HEK293 (cell line): ENCODE measurements at regions not wholly inside any gene's neighbourhood (a gene's known extent, or its start where the extent isn't known, plus 50 kb on each side); places are given as distances from the start of the nearest gene placed in this dataset.

Source experiments
- GFI1B ChIP-seq: fragments of 450-650 bp; formaldehyde crosslinking; IDR thresholded peaks from 2 replicates; pipeline ENCODE4 v1.5.1; 2016; ENCODE audit warnings: missing biosample characterization, missing genetic modification characterization
- GLI2 ChIP-seq: fragments of 450-650 bp; formaldehyde crosslinking; IDR thresholded peaks from 2 replicates; pipeline ENCODE4; 2017; ENCODE audit warnings: missing biosample characterization, missing genetic modification characterization, low read depth, borderline replicate concordance
- MEIS1 ChIP-seq: sonication (generic); formaldehyde crosslinking; IDR thresholded peaks from 2 replicates; pipeline ENCODE4 v1.8.1; 2022; ENCODE audit warnings: missing genetic modification reagents, mild to moderate bottlenecking, borderline replicate concordance
- WT1 ChIP-seq: fragments of 450-650 bp; formaldehyde crosslinking; IDR thresholded peaks from 2 replicates; pipeline ENCODE4 v1.5.1; 2016; ENCODE audit warnings: missing biosample characterization, missing genetic modification characterization
- YY2 ChIP-seq: fragments of 450-650 bp; formaldehyde crosslinking; IDR thresholded peaks from 2 replicates; pipeline ENCODE4 v1.5.1; 2016; ENCODE audit warnings: missing biosample characterization, missing genetic modification characterization
- ZNF138 ChIP-seq: fragments of 450-650 bp; formaldehyde crosslinking; IDR thresholded peaks from 2 replicates; pipeline ENCODE4 v1.5.1; 2016; ENCODE audit warnings: missing biosample characterization, missing genetic modification characterization, borderline replicate concordance
- ZNF146 ChIP-seq: fragments of 450-650 bp; formaldehyde crosslinking; IDR thresholded peaks from 2 replicates; pipeline ENCODE4 v1.5.1; 2016; ENCODE audit warnings: missing biosample characterization, missing genetic modification characterization
- ZNF202 ChIP-seq: fragments of 450-650 bp; formaldehyde crosslinking; IDR thresholded peaks from 2 replicates; pipeline ENCODE4 v1.5.1; 2016; ENCODE audit warnings: missing biosample characterization, missing genetic modification characterization, borderline replicate concordance
- ZNF24 ChIP-seq: fragments of 450-650 bp; formaldehyde crosslinking; IDR thresholded peaks from 2 replicates; pipeline ENCODE4 v1.5.1; 2016; ENCODE audit warnings: missing biosample characterization, missing genetic modification characterization
- ZNF366 ChIP-seq: fragments of 450-650 bp; formaldehyde crosslinking; conservative IDR thresholded peaks from 2 replicates; pipeline ENCODE4 v1.5.1; 2016; ENCODE audit warnings: missing biosample characterization, missing genetic modification characterization
- ZNF514 ChIP-seq: fragments of 450-650 bp; formaldehyde crosslinking; IDR thresholded peaks from 2 replicates; pipeline ENCODE4 v1.5.1; 2016; ENCODE audit warnings: missing biosample characterization, missing genetic modification characterization
- ZNF560 ChIP-seq: fragments of 450-650 bp; formaldehyde crosslinking; IDR thresholded peaks from 2 replicates; pipeline ENCODE4 v1.5.1; 2017; ENCODE audit warnings: missing biosample characterization, missing genetic modification characterization, borderline replicate concordance
- ZNF561 ChIP-seq: fragments of 450-650 bp; IDR thresholded peaks from 2 replicates; pipeline ENCODE4 v1.5.1; 2018; ENCODE audit warnings: missing biosample characterization, missing genetic modification characterization, borderline replicate concordance
- ZNF596 ChIP-seq: fragments of 450-650 bp; IDR thresholded peaks from 2 replicates; pipeline ENCODE4 v1.5.0; 2018; ENCODE audit warnings: missing biosample characterization, mild to moderate bottlenecking, missing genetic modification characterization, moderate library complexity
- ZNF654 ChIP-seq: fragments of 450-650 bp; formaldehyde crosslinking; IDR thresholded peaks from 2 replicates; pipeline ENCODE4 v1.5.1; 2016; ENCODE audit warnings: low read depth, missing biosample characterization, missing genetic modification characterization
- ZNF660 ChIP-seq: fragments of 450-650 bp; IDR thresholded peaks from 2 replicates; pipeline ENCODE4 v1.5.1; 2018; ENCODE audit warnings: missing biosample characterization, mild to moderate bottlenecking, missing genetic modification characterization
- ZNF707 ChIP-seq: fragments of 450-650 bp; formaldehyde crosslinking; IDR thresholded peaks from 2 replicates; pipeline ENCODE4 v1.5.1; 2016; ENCODE audit warnings: missing biosample characterization, missing genetic modification characterization
- ZNF843 ChIP-seq: fragments of 450-650 bp; formaldehyde crosslinking; IDR thresholded peaks from 2 replicates; pipeline ENCODE4 v1.5.1; 2016; ENCODE audit warnings: missing biosample characterization, missing genetic modification characterization
- ZSCAN23 ChIP-seq: fragments of 450-650 bp; formaldehyde crosslinking; IDR thresholded peaks from 2 replicates; pipeline ENCODE4 v1.5.1; 2016; ENCODE audit warnings: missing biosample characterization, missing genetic modification characterization
- TF ChIP-seq, protein P1 (sequence below): fragments of 450-650 bp; formaldehyde crosslinking; IDR thresholded peaks from 2 replicates; pipeline ENCODE4 v1.5.1; 2016; ENCODE audit warnings: missing biosample characterization, missing genetic modification characterization
- TF ChIP-seq, protein P2 (sequence below): fragments of 450-650 bp; formaldehyde crosslinking; IDR thresholded peaks from 2 replicates; pipeline ENCODE4 v1.5.0; 2017; ENCODE audit warnings: missing biosample characterization, missing genetic modification characterization, borderline replicate concordance
- TF ChIP-seq, protein P3 (sequence below): fragments of 450-650 bp; formaldehyde crosslinking; IDR thresholded peaks from 2 replicates; pipeline ENCODE4 v1.5.1; 2016; ENCODE audit warnings: missing biosample characterization, missing genetic modification characterization
- TF ChIP-seq, protein P4 (sequence below): fragments of 450-650 bp; formaldehyde crosslinking; IDR thresholded peaks from 2 replicates; pipeline ENCODE4 v1.5.1; 2017; ENCODE audit warnings: missing biosample characterization, missing genetic modification characterization
- TF ChIP-seq, protein P5 (sequence below): fragments of 450-650 bp; formaldehyde crosslinking; IDR thresholded peaks from 2 replicates; pipeline ENCODE4 v1.5.1; 2017; ENCODE audit warnings: missing biosample characterization, missing genetic modification characterization
- TF ChIP-seq, protein P6 (sequence below): fragments of 450-650 bp; formaldehyde crosslinking; IDR thresholded peaks from 2 replicates; pipeline ENCODE4 v1.5.1; 2016; ENCODE audit warnings: missing biosample characterization, missing genetic modification characterization
- TF ChIP-seq, protein P7 (sequence below): fragments of 450-650 bp; formaldehyde crosslinking; IDR thresholded peaks from 2 replicates; pipeline ENCODE4 v1.5.1; 2016; ENCODE audit warnings: missing biosample characterization, missing genetic modification characterization

DNA sequence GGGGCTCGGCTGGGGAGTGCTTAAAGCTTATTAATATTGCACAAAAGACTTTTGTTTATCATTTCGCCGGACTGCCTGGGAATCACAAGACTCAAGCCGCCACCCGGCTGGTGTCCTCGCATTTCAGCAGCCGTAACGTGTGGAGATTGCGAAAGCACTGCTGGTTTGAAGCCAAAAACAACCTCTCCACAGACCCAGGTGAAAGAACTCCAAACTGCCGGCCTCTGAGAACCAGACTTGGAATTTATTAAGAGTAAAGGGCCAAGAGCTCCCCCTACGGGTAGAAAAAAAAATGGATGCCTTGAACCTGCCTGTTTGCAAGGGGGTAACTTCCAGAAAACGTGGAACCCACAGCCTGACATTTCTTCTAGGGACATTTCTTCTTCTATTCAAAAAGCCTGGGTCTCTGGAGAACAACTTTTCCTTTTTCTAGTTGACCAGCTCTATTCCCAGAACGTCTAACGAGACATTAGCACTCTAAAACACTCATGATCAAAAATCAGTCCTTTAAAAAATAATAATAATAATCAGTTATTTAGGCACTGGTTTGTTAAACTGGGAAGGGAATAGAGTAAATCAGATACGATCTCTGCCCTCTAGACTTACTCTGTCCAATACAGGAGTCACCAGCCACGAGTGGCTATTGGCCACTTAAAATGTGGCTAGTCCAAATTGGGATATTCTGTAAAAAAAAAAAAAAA is 216.3 kb downstream of the C1D start (continued):
- TF ChIP-seq, protein P1, sequence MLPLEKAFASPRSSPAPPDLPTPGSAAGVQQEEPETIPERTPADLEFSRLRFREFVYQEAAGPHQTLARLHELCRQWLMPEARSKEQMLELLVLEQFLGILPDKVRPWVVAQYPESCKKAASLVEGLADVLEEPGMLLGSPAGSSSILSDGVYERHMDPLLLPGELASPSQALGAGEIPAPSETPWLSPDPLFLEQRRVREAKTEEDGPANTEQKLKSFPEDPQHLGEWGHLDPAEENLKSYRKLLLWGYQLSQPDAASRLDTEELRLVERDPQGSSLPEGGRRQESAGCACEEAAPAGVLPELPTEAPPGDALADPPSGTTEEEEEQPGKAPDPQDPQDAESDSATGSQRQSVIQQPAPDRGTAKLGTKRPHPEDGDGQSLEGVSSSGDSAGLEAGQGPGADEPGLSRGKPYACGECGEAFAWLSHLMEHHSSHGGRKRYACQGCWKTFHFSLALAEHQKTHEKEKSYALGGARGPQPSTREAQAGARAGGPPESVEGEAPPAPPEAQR (tag by site-specific recombination): no peak
- no peak for TF ChIP-seq ZNF138 (tag by site-specific recombination)
- TF ChIP-seq ZNF660 (tag by site-specific recombination): peak; percentile 70
- TF ChIP-seq ZNF654: peak; percentile 63
- no peak for TF ChIP-seq ZNF24 (tag by site-specific recombination)
- TF ChIP-seq, protein P2, sequence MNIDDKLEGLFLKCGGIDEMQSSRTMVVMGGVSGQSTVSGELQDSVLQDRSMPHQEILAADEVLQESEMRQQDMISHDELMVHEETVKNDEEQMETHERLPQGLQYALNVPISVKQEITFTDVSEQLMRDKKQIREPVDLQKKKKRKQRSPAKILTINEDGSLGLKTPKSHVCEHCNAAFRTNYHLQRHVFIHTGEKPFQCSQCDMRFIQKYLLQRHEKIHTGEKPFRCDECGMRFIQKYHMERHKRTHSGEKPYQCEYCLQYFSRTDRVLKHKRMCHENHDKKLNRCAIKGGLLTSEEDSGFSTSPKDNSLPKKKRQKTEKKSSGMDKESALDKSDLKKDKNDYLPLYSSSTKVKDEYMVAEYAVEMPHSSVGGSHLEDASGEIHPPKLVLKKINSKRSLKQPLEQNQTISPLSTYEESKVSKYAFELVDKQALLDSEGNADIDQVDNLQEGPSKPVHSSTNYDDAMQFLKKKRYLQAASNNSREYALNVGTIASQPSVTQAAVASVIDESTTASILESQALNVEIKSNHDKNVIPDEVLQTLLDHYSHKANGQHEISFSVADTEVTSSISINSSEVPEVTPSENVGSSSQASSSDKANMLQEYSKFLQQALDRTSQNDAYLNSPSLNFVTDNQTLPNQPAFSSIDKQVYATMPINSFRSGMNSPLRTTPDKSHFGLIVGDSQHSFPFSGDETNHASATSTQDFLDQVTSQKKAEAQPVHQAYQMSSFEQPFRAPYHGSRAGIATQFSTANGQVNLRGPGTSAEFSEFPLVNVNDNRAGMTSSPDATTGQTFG (tag by site-specific recombination): no peak
- TF ChIP-seq ZNF366 (tag by site-specific recombination): no peak; the same call in 1 of the 2 replicates
- no peak for TF ChIP-seq ZNF146 (tag by site-specific recombination)
- TF ChIP-seq, protein P3, sequence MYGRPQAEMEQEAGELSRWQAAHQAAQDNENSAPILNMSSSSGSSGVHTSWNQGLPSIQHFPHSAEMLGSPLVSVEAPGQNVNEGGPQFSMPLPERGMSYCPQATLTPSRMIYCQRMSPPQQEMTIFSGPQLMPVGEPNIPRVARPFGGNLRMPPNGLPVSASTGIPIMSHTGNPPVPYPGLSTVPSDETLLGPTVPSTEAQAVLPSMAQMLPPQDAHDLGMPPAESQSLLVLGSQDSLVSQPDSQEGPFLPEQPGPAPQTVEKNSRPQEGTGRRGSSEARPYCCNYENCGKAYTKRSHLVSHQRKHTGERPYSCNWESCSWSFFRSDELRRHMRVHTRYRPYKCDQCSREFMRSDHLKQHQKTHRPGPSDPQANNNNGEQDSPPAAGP (tag by site-specific recombination): no peak
- no peak for TF ChIP-seq ZNF707 (tag by site-specific recombination)
- no peak for TF ChIP-seq YY2 (tag by site-specific recombination)
- no peak for TF ChIP-seq ZNF202 (tag by site-specific recombination)
- TF ChIP-seq ZSCAN23 (tag by site-specific recombination): no peak
- TF ChIP-seq, protein P4, sequence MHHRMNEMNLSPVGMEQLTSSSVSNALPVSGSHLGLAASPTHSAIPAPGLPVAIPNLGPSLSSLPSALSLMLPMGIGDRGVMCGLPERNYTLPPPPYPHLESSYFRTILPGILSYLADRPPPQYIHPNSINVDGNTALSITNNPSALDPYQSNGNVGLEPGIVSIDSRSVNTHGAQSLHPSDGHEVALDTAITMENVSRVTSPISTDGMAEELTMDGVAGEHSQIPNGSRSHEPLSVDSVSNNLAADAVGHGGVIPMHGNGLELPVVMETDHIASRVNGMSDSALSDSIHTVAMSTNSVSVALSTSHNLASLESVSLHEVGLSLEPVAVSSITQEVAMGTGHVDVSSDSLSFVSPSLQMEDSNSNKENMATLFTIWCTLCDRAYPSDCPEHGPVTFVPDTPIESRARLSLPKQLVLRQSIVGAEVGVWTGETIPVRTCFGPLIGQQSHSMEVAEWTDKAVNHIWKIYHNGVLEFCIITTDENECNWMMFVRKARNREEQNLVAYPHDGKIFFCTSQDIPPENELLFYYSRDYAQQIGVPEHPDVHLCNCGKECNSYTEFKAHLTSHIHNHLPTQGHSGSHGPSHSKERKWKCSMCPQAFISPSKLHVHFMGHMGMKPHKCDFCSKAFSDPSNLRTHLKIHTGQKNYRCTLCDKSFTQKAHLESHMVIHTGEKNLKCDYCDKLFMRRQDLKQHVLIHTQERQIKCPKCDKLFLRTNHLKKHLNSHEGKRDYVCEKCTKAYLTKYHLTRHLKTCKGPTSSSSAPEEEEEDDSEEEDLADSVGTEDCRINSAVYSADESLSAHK (tag by site-specific recombination): no peak
- TF ChIP-seq GFI1B (tag by site-specific recombination): no peak
- TF ChIP-seq, protein P5, sequence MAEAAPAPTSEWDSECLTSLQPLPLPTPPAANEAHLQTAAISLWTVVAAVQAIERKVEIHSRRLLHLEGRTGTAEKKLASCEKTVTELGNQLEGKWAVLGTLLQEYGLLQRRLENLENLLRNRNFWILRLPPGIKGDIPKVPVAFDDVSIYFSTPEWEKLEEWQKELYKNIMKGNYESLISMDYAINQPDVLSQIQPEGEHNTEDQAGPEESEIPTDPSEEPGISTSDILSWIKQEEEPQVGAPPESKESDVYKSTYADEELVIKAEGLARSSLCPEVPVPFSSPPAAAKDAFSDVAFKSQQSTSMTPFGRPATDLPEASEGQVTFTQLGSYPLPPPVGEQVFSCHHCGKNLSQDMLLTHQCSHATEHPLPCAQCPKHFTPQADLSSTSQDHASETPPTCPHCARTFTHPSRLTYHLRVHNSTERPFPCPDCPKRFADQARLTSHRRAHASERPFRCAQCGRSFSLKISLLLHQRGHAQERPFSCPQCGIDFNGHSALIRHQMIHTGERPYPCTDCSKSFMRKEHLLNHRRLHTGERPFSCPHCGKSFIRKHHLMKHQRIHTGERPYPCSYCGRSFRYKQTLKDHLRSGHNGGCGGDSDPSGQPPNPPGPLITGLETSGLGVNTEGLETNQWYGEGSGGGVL (tag by site-specific recombination): no peak
- no peak for TF ChIP-seq ZNF843 (tag by site-specific recombination)
- TF ChIP-seq, protein P6, sequence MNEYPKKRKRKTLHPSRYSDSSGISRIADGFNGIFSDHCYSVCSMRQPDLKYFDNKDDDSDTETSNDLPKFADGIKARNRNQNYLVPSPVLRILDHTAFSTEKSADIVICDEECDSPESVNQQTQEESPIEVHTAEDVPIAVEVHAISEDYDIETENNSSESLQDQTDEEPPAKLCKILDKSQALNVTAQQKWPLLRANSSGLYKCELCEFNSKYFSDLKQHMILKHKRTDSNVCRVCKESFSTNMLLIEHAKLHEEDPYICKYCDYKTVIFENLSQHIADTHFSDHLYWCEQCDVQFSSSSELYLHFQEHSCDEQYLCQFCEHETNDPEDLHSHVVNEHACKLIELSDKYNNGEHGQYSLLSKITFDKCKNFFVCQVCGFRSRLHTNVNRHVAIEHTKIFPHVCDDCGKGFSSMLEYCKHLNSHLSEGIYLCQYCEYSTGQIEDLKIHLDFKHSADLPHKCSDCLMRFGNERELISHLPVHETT: no peak
- TF ChIP-seq ZNF596 (tag by site-specific recombination): no peak
- no peak for TF ChIP-seq MEIS1 (CRISPR knock-in tag)
- TF ChIP-seq WT1 (tag by site-specific recombination): peak; percentile 35; the same call in 1 of the 2 replicates
- no peak for TF ChIP-seq GLI2
- TF ChIP-seq ZNF560: no peak
- TF ChIP-seq ZNF514 (tag by site-specific recombination): no peak
- peak; percentile 35; the same call in 1 of the 2 replicates for TF ChIP-seq ZNF561 (tag by site-specific recombination)
- TF ChIP-seq, protein P7, sequence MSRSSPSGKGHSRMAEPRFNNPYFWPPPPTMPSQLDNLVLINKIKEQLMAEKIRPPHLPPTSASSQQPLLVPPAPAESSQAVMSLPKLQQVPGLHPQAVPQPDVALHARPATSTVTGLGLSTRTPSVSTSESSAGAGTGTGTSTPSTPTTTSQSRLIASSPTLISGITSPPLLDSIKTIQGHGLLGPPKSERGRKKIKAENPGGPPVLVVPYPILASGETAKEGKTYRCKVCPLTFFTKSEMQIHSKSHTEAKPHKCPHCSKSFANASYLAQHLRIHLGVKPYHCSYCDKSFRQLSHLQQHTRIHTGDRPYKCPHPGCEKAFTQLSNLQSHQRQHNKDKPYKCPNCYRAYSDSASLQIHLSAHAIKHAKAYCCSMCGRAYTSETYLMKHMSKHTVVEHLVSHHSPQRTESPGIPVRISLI (tag by site-specific recombination): no peak
